ENCODE measurements at regions not wholly inside any gene's neighbourhood (a gene's known extent, or its start where the extent isn't known, plus 50 kb on each side); places are given as distances from the start of the nearest gene placed in this dataset.
"Not testable (repeated sequence)": the region's sequence is repeated elsewhere in the genome, so short reads cannot be mapped to it uniquely, and the experiment has no call there.

DNA sequence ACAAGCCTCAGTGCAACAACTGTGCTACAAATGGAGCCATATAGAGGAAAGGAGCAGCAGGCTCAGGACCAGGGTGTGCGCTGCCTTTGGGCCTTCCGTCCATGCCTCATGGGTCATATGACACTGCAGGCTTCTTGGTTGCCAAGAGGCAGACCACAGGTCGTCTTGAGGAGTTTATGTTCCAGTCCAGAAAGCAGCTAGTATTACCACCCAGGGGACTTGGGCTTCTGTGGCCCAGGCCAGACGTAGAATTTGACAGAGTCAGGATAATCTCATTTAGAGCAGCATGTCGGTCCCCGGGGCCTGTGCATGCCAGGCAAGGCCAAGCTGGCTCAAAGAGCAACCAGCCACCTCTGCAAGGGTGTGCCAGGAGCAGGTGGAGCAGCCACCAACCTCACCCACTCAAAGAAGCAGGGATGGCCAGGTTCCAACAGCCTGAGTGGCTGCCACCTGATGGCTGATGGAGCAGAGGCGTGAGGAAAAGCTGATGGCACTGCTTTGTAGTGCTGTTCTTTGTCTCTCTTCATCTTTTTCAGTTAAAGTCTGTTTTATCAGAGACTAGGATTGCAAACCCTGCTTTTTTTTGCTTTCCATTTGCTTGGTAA is 109.1 kb downstream of the CCDC74A start:
- not testable (repeated sequence) for TF ChIP-seq POLR2A (IDR thresholded peaks at IDR 0.05; ENCODE audit: low read depth, low read length); POLR2AphosphoS5 (IDR thresholded peaks at IDR 0.05; ENCODE audit: low read depth, low read length); TAF1 (IDR thresholded peaks at IDR 0.05; ENCODE audit: borderline replicate concordance, low read depth, low read length)
